Gastroesophageal sphincter (tissue), 4 donors: ENCODE measurements at regions not wholly inside any gene's neighbourhood (a gene's known extent, or its start where the extent isn't known, plus 50 kb on each side); places are given as distances from the start of the nearest gene placed in this dataset.

Experiments used
- ATAC-seq: fragments of 150-250 bp; one replicate; pipeline ENCODE4 v1.9.1; 2016; ENCODE audit warnings: mild to moderate bottlenecking, moderate library complexity
- H3K27ac ChIP-seq, 4 donors: fragments of 200-600 bp; sonication (generic) in 3 of 4; 1 replicate in 3 of 4; 2 replicates in 1 of 4; pipeline ENCODE4 v1.5.1; 2016 to 2019
- H3K27me3 ChIP-seq: fragments of 200-600 bp; sonication (generic); one replicate; pipeline ENCODE4 v1.5.1; 2019
- H3K36me3 ChIP-seq, 2 donors: fragments of 200-600 bp; sonication (generic); one replicate each; pipeline ENCODE4 v1.5.1; 2019; ENCODE audit warnings: control low read depth in 1 of 2
- H3K4me1 ChIP-seq, 3 donors: fragments of 200-600 bp; sonication (generic); 1 replicate in 2 of 3; 2 replicates in 1 of 3; pipeline ENCODE4 v1.5.1; 2016 to 2019; ENCODE audit warnings: control low read depth in 2 of 3
- H3K4me3 ChIP-seq, 2 donors: fragments of 200-600 bp; sonication (generic); one replicate each; pipeline ENCODE4 v1.5.1; 2019; ENCODE audit warnings: mild to moderate bottlenecking in 1 of 2, moderate library complexity in 1 of 2
- H3K9me3 ChIP-seq, 3 donors: fragments of 200-600 bp; sonication (generic); one replicate each; pipeline ENCODE4 v1.5.1; 2017 to 2019; ENCODE audit warnings: control low read depth in 2 of 3
- EP300 ChIP-seq: sonication (generic); formaldehyde crosslinking; IDR thresholded peaks from one replicate; pipeline ENCODE4 v1.6.1; 2017; ENCODE audit warnings: antibody characterized with exemption, mild to moderate bottlenecking
- POLR2A ChIP-seq, 2 donors: fragments of 450-650 bp; IDR thresholded peaks; one replicate each; pipeline ENCODE4 v1.6.1; 2017; ENCODE audit warnings: antibody characterized with exemption in 2 of 2, mild to moderate bottlenecking in 2 of 2, moderate library complexity in 1 of 2
- POLR2AphosphoS5 ChIP-seq: sonication (generic); formaldehyde crosslinking; IDR thresholded peaks from one replicate; pipeline ENCODE4 v1.6.1; 2017; ENCODE audit warnings: antibody characterized with exemption
- WGBS, 2 donors: methylation state at CpG; one replicate each; pipeline ENCODE4 v1.1.5; 2018; ENCODE audit warnings: low coverage in 1 of 2; 5-methylcytosine and 5-hydroxymethylcytosine counted together
- TF ChIP-seq, protein P1 (sequence below), 4 experiments: fragments of 200-600 bp in 2 of 4; fragments of 450-650 bp in 2 of 4; sonication (generic) in 1 of 4; IDR thresholded peaks; one replicate each; pipeline ENCODE4 v1.5.1; 2017 to 2019; ENCODE audit warnings: antibody characterized with exemption in 4 of 4, mild to moderate bottlenecking in 2 of 4, moderate library complexity in 2 of 4

DNA sequence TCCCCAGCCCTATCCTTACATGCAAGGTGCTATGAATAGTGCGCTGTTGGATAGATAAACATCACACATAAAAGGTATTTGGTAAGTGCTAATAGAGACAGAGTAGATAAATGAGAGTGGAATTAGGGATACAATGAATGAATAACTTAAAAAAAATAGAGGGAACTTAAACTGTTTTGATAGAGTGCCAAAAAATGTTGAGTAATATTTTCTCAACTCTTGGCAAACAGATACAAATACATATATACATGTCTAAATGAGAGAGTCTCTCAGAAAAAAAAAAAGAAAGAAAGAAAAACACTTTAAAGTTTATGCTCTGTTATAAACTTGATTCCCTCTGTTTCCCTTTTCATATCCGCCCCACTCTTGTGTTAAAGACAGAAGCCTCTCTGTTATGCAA is 667.4 kb downstream of the ROBO2 start:
- H3K4me3 ChIP-seq = no peak overlapping the region
- no peaks in the 10 kb centered on the region for H3K36me3 ChIP-seq
- no peak for ATAC-seq
- no peaks in the 10 kb centered on the region for H3K27me3 ChIP-seq
- H3K4me1 ChIP-seq = no peaks in the 10 kb centered on the region
- H3K9me3 ChIP-seq = no peaks in the 10 kb centered on the region
- no peak for TF ChIP-seq POLR2A (IDR thresholded peaks at IDR 0.05)
- TF ChIP-seq, protein P1, sequence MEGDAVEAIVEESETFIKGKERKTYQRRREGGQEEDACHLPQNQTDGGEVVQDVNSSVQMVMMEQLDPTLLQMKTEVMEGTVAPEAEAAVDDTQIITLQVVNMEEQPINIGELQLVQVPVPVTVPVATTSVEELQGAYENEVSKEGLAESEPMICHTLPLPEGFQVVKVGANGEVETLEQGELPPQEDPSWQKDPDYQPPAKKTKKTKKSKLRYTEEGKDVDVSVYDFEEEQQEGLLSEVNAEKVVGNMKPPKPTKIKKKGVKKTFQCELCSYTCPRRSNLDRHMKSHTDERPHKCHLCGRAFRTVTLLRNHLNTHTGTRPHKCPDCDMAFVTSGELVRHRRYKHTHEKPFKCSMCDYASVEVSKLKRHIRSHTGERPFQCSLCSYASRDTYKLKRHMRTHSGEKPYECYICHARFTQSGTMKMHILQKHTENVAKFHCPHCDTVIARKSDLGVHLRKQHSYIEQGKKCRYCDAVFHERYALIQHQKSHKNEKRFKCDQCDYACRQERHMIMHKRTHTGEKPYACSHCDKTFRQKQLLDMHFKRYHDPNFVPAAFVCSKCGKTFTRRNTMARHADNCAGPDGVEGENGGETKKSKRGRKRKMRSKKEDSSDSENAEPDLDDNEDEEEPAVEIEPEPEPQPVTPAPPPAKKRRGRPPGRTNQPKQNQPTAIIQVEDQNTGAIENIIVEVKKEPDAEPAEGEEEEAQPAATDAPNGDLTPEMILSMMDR (IDR thresholded peaks at IDR 0.05) = no peak
- TF ChIP-seq EP300 = no peak
- TF ChIP-seq POLR2AphosphoS5 = no peak
- H3K27ac ChIP-seq = no peak overlapping the region
- 33 to 55% methylated on average over 2 of the region's 2 CpGs for WGBS, 2 donors

DNA sequence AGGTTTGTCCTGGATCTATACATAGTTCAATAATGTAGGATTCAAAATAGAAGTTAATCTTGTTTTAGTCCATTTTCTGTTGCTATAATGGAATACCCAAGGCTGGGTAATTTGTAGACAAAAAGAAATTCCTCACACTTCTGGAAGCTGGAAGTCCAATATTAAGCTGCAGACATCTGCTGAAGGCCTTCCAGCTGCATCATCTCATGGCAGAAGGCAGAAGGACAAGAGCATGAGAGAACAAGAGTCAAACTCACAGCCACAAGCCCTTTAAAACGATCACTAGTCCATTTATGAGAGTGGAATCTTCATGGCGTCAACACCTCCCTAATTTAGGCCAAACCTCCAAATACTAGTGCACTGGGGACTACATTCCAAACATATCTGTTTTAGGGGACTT is 669.3 kb downstream of the ROBO2 start:
- H3K36me3 ChIP-seq = no peaks in the 10 kb centered on the region
- TF ChIP-seq POLR2A (IDR thresholded peaks at IDR 0.05) (no peak), EP300 (no peak), POLR2AphosphoS5 (no peak)
- TF ChIP-seq, protein P1 (IDR thresholded peaks at IDR 0.05) = no peak
- no peaks in the 10 kb centered on the region for H3K27me3 ChIP-seq
- H3K4me3 ChIP-seq = no peak overlapping the region
- no peaks in the 10 kb centered on the region for H3K9me3 ChIP-seq
- no peaks in the 10 kb centered on the region for H3K4me1 ChIP-seq
- no peak for ATAC-seq
- no peak overlapping the region for H3K27ac ChIP-seq
- 50 to 71% methylated on average over 2 of the region's 2 CpGs for WGBS, 2 donors

DNA sequence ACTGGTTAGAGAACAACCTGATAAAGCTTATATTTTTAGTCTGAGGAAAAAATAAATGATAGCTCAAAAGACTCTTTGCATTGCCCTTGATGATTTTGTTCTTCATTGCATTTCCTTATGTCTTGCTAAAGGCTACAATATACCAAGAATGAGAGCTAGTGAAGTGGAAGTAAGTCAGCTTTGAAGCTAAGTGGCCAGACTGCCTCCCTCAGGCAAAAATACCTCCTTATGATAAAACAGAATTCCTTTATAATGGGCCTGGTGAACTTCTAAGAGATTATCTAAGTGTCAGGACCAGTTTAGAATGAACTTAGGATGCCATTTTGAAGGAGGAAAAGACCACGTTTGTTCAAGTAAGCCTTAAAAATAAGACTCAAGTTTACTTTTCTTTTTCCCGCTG is 678.4 kb downstream of the ROBO2 start:
- Histone ChIP-seq H3K27me3 (no peaks in the 10 kb centered on the region), H3K4me1 (no peaks in the 10 kb centered on the region), H3K4me3 (no peak overlapping the region), H3K36me3 (no peaks in the 10 kb centered on the region), H3K27ac (no peak overlapping the region), H3K9me3 (no peaks in the 10 kb centered on the region)
- no peak for ATAC-seq
- WGBS, 2 donors = 21 to 37% methylated on average over 2 of the region's 2 CpGs
- no peak for TF ChIP-seq POLR2AphosphoS5
- TF ChIP-seq EP300 = no peak
- TF ChIP-seq, protein P1 (IDR thresholded peaks at IDR 0.05) = no peak
- no peak for TF ChIP-seq POLR2A (IDR thresholded peaks at IDR 0.05)

DNA sequence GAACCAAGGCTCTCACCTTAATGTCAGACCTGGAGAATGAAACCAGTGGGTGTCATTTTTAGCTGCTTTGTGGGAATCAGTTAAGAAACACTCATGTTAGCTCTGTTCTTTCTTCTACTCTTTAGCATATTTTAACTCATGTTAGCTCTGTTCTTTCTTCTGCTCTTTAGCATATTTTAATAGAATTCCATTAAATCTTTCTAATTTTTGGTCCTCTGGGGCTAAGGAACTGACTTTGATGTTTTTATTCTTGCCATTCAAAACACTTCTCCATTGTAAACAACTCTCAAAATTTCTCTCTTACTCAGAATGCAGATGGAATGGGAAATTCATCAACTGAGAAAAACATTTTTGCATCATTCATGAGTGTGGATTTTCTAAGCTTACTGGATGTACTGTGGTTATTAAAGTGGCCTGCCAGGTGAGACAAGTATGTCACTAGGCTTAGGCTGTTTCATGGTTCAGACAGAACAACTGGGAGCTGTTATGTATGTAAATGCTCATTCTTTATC is 680.6 kb downstream of the ROBO2 start:
- no peaks in the 10 kb centered on the region for H3K4me1 ChIP-seq
- H3K27me3 ChIP-seq = no peaks in the 10 kb centered on the region
- no peaks in the 10 kb centered on the region for H3K36me3 ChIP-seq
- no peak overlapping the region for H3K27ac ChIP-seq
- no peaks in the 10 kb centered on the region for H3K9me3 ChIP-seq
- no peak for TF ChIP-seq POLR2AphosphoS5
- TF ChIP-seq, protein P1 (IDR thresholded peaks at IDR 0.05) = no peak
- no peak overlapping the region for H3K4me3 ChIP-seq
- ATAC-seq = no peak

DNA sequence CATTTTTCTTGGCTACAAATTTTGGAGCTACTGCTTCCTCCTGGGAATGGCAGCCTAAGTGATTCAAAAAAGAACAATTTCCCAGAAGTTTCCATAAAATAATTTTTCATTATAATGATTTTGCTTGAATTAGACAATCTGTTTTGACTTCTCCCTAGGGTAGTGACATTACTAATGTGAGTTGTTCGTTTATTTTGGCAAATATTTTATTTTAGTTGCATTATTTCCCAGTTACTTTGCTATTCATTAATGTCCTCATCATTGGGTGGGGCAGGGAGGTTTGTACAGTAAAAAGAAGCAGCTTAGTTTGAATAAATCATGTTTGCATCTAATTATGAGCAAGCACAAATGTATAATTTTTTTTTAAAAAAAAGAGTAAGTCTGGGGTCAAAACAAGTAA is 686.6 kb downstream of the ROBO2 start:
- no peak overlapping the region for H3K4me3 ChIP-seq
- no peaks in the 10 kb centered on the region for H3K36me3 ChIP-seq
- ATAC-seq = no peak
- TF ChIP-seq POLR2AphosphoS5 = no peak
- no peaks in the 10 kb centered on the region for H3K4me1 ChIP-seq
- WGBS, 2 donors = 0 to 6% methylated on average over 1 of the region's 1 CpG
- no peak overlapping the region for H3K27ac ChIP-seq
- no peaks in the 10 kb centered on the region for H3K9me3 ChIP-seq
- H3K27me3 ChIP-seq = no peaks in the 10 kb centered on the region

DNA sequence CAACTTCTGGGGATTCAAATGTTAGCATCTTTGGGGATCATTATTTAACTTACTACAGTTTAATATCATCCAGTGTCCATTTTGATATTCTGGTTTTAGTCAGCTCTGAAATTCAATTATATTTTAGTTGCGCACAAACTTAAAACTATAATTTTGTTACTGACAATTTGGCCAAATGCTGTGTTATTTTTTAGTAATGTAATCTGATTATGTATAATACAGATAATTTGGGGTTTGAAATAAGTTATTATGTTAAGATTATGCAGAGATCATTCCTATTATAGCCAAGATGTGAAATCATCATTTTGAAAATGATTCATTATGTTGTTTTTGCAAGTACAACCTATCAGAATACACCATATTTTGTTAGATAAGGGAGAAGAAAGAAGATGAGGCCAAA is 706.1 kb downstream of the ROBO2 start:
- WGBS, 2 donors = 100% methylated on average over 1 of the region's 1 CpG
- ATAC-seq = no peak
- Histone ChIP-seq H3K4me1 (no peaks in the 10 kb centered on the region), H3K36me3 (no peaks in the 10 kb centered on the region), H3K27ac (no peak overlapping the region), H3K9me3 (no peaks in the 10 kb centered on the region), H3K27me3 (no peaks in the 10 kb centered on the region), H3K4me3 (no peak overlapping the region)
- TF ChIP-seq, protein P1 (IDR thresholded peaks at IDR 0.05) = no peak
- TF ChIP-seq EP300 = no peak
- no peak for TF ChIP-seq POLR2A (IDR thresholded peaks at IDR 0.05)
- no peak for TF ChIP-seq POLR2AphosphoS5
